ENCODE measurements at regions not wholly inside any gene's neighbourhood (a gene's known extent, or its start where the extent isn't known, plus 50 kb on each side); places are given as distances from the start of the nearest gene placed in this dataset.

DNA sequence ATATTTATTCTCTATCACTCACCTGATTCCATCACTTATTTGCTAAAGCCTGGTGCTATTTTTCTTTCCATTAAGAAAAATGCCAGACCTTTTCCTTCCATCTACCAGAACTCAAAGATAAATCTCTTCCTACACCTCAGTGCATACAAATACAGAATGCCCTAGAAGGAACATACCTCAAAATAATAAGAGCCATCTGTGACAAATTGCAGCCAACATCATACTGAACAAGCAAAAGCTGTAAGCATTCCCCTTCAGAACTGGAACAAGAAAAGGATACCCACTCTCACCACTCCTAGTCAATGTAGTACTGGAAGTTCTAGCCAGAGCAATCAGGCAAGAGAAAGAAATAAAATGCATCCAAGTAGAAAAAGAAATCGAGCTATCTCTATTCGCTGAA, 315.9 kb upstream of the UBE2E3 start:
- TF ChIP-seq, protein P1, sequence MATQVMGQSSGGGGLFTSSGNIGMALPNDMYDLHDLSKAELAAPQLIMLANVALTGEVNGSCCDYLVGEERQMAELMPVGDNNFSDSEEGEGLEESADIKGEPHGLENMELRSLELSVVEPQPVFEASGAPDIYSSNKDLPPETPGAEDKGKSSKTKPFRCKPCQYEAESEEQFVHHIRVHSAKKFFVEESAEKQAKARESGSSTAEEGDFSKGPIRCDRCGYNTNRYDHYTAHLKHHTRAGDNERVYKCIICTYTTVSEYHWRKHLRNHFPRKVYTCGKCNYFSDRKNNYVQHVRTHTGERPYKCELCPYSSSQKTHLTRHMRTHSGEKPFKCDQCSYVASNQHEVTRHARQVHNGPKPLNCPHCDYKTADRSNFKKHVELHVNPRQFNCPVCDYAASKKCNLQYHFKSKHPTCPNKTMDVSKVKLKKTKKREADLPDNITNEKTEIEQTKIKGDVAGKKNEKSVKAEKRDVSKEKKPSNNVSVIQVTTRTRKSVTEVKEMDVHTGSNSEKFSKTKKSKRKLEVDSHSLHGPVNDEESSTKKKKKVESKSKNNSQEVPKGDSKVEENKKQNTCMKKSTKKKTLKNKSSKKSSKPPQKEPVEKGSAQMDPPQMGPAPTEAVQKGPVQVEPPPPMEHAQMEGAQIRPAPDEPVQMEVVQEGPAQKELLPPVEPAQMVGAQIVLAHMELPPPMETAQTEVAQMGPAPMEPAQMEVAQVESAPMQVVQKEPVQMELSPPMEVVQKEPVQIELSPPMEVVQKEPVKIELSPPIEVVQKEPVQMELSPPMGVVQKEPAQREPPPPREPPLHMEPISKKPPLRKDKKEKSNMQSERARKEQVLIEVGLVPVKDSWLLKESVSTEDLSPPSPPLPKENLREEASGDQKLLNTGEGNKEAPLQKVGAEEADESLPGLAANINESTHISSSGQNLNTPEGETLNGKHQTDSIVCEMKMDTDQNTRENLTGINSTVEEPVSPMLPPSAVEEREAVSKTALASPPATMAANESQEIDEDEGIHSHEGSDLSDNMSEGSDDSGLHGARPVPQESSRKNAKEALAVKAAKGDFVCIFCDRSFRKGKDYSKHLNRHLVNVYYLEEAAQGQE (IDR thresholded peaks at IDR 0.05; ENCODE audit: insufficient read depth in 1 of 2, low read depth in 2 of 2, low read length in 1 of 2): no peak
- TF ChIP-seq TCF7L2 (IDR thresholded peaks at IDR 0.05; ENCODE audit: low read depth, low read length) (no peak), SIN3A (IDR thresholded peaks at IDR 0.05; ENCODE audit: borderline replicate concordance, insufficient read depth, low read depth, low read length) (no peak), POLR2AphosphoS5 (IDR thresholded peaks at IDR 0.05; ENCODE audit: low read depth, low read length) (no peak)
- TF ChIP-seq, protein P2, sequence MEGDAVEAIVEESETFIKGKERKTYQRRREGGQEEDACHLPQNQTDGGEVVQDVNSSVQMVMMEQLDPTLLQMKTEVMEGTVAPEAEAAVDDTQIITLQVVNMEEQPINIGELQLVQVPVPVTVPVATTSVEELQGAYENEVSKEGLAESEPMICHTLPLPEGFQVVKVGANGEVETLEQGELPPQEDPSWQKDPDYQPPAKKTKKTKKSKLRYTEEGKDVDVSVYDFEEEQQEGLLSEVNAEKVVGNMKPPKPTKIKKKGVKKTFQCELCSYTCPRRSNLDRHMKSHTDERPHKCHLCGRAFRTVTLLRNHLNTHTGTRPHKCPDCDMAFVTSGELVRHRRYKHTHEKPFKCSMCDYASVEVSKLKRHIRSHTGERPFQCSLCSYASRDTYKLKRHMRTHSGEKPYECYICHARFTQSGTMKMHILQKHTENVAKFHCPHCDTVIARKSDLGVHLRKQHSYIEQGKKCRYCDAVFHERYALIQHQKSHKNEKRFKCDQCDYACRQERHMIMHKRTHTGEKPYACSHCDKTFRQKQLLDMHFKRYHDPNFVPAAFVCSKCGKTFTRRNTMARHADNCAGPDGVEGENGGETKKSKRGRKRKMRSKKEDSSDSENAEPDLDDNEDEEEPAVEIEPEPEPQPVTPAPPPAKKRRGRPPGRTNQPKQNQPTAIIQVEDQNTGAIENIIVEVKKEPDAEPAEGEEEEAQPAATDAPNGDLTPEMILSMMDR (IDR thresholded peaks at IDR 0.05): no peak
